Nephron (organoid): ENCODE measurements at regions not wholly inside any gene's neighbourhood (a gene's known extent, or its start where the extent isn't known, plus 50 kb on each side); places are given as distances from the start of the nearest gene placed in this dataset.
A peak's percentile ranks its signal among the peaks of the same experiment; 100 is the strongest.

ENCODE experiments used
- H3K27ac Mint-ChIP-seq, 3 experiments: 2 replicates each; pipeline ENCODE4 v1.8.0; 2020; ENCODE audit warnings: mixed read lengths in 3 of 3, mild to moderate bottlenecking in 2 of 3, moderate library complexity in 1 of 3
- H3K27me3 Mint-ChIP-seq: 2 replicates; pipeline ENCODE4 v1.8.0; 2021; ENCODE audit warnings: low read depth, mild to moderate bottlenecking, moderate library complexity, mixed read lengths
- H3K36me3 Mint-ChIP-seq: 2 replicates; pipeline ENCODE4 v1.8.0; 2020; ENCODE audit warnings: low read depth, mixed read lengths
- H3K4me1 Mint-ChIP-seq: 2 replicates; pipeline ENCODE4 v1.8.0; 2020; ENCODE audit warnings: mixed read lengths
- H3K4me3 Mint-ChIP-seq, 3 experiments: 2 replicates each; pipeline ENCODE4 v1.8.0; 2020; ENCODE audit warnings: mild to moderate bottlenecking in 3 of 3, mixed read lengths in 3 of 3, moderate library complexity in 2 of 3
- H3K9me3 Mint-ChIP-seq: 2 replicates; pipeline ENCODE4 v1.8.0; 2020; ENCODE audit warnings: mixed read lengths
- TF ChIP-seq, protein P1 (sequence below), 3 experiments: fragments of 200-600 bp; sonication (generic); IDR thresholded peaks; one replicate each; pipeline ENCODE4 v1.5.0; 2021; ENCODE audit warnings: antibody characterized with exemption in 3 of 3; ENCODE audit not compliant: unreplicated experiment in 3 of 3

- Mint-ChIP-seq H3K36me3 (no peaks in the 10 kb centered on the region), H3K4me3 (no peak overlapping the region), H3K27me3 (no peaks in the 10 kb centered on the region), H3K9me3 (peaks cover 5% of the 10 kb centered on the region), H3K4me1 (no peaks in the 10 kb centered on the region), H3K27ac (no peak overlapping the region)
- TF ChIP-seq, protein P1, sequence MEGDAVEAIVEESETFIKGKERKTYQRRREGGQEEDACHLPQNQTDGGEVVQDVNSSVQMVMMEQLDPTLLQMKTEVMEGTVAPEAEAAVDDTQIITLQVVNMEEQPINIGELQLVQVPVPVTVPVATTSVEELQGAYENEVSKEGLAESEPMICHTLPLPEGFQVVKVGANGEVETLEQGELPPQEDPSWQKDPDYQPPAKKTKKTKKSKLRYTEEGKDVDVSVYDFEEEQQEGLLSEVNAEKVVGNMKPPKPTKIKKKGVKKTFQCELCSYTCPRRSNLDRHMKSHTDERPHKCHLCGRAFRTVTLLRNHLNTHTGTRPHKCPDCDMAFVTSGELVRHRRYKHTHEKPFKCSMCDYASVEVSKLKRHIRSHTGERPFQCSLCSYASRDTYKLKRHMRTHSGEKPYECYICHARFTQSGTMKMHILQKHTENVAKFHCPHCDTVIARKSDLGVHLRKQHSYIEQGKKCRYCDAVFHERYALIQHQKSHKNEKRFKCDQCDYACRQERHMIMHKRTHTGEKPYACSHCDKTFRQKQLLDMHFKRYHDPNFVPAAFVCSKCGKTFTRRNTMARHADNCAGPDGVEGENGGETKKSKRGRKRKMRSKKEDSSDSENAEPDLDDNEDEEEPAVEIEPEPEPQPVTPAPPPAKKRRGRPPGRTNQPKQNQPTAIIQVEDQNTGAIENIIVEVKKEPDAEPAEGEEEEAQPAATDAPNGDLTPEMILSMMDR (IDR thresholded peaks at IDR 0.05; ENCODE audit: unreplicated experiment in 3 of 3) = no peak
Measured at GRCh38 chr4:117621673-117622072, 412.6 kb upstream of the NDST3 start.

DNA sequence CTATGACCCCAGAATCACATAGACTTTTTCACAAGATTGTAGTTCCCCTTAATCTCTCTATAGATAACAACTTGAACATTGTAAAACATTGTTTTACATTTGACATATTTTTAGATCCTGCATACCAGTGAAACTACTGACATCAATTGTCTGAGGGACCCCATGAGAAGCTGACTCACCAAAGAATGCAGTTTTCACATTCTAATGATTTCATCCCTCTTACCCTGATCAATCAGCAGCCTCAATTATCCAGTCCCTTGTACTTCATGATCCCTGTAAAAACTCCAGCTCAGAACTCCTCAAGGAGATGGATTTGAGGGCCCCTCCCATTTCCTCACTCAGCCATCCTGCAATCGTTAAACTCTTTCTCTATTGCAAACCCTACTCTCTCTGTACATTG is 411.0 kb upstream of the NDST3 start:
- Mint-ChIP-seq H3K27ac (peak overlapping the region in 1 of 3 experiments; percentile 12), H3K4me1 (no peaks in the 10 kb centered on the region), H3K4me3 (no peak overlapping the region), H3K9me3 (peaks cover 5% of the 10 kb centered on the region), H3K27me3 (no peaks in the 10 kb centered on the region), H3K36me3 (no peaks in the 10 kb centered on the region)
- TF ChIP-seq, protein P1 (IDR thresholded peaks at IDR 0.05; ENCODE audit: unreplicated experiment in 3 of 3) = no peak

GRCh38 chr4:117626664-117627063 is 407.6 kb upstream of the NDST3 start:
- Mint-ChIP-seq H3K9me3 (peaks cover 4% of the 10 kb centered on the region), H3K36me3 (no peaks in the 10 kb centered on the region), H3K4me1 (no peaks in the 10 kb centered on the region), H3K27me3 (no peaks in the 10 kb centered on the region), H3K4me3 (no peak overlapping the region), H3K27ac (no peak overlapping the region)
- TF ChIP-seq, protein P1 (IDR thresholded peaks at IDR 0.05; ENCODE audit: unreplicated experiment in 3 of 3) = no peak

DNA sequence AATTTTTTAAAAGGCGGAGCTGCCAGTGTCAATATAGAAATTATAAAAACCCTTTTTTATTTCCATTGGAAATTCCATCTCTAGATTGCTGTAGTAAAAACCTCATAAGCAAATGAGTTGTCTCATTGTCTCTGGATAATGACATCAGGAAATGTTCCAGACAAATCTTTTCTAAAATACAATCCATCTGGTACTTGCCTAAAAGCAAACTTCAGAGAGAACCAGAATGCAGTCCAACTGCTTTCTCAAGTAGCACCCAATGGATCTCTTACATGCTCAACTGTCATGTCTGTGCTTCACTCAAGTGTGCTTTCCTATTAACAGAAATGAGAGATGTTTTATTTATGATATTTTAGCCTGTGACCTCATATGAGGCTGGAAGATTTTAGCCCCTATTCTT is 399.6 kb upstream of the NDST3 start:
- no peak overlapping the region for H3K4me3 Mint-ChIP-seq
- no peaks in the 10 kb centered on the region for H3K27me3 Mint-ChIP-seq
- no peak overlapping the region for H3K27ac Mint-ChIP-seq
- TF ChIP-seq, protein P1 (IDR thresholded peaks at IDR 0.05; ENCODE audit: unreplicated experiment in 3 of 3) = no peak
- H3K9me3 Mint-ChIP-seq = peaks cover 4% of the 10 kb centered on the region
- no peaks in the 10 kb centered on the region for H3K36me3 Mint-ChIP-seq
- no peaks in the 10 kb centered on the region for H3K4me1 Mint-ChIP-seq

GRCh38 chr4:117637347-117637746 is 396.9 kb upstream of the NDST3 start:
- Mint-ChIP-seq H3K9me3 (no peaks in the 10 kb centered on the region), H3K27ac (no peak overlapping the region), H3K27me3 (no peaks in the 10 kb centered on the region), H3K4me1 (no peaks in the 10 kb centered on the region), H3K36me3 (no peaks in the 10 kb centered on the region), H3K4me3 (no peak overlapping the region)
- TF ChIP-seq, protein P1 (IDR thresholded peaks at IDR 0.05; ENCODE audit: unreplicated experiment in 3 of 3) = no peak

DNA sequence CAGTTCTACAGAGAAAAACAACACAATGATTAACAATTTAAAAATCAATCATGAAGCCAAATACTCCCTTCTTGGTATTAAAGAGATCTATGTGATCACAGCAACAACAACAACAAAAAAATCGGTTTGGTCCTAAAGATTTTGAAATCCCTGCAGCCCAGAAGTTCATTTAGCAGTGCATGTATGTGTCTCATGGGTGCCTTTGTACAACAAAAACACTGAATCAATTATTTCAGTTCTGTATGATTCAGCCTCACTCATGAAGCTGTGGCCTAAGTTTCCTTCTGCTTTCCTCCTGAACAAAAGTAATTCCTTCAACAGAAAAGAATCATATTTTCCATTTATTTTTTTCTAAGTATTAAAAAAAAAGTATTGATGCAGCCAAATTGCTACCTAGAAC is 393.4 kb upstream of the NDST3 start:
- Mint-ChIP-seq H3K27ac (no peak overlapping the region), H3K4me1 (no peaks in the 10 kb centered on the region), H3K36me3 (no peaks in the 10 kb centered on the region), H3K9me3 (peaks cover under 1% of the 10 kb centered on the region), H3K27me3 (no peaks in the 10 kb centered on the region), H3K4me3 (no peak overlapping the region)
- TF ChIP-seq, protein P1 (IDR thresholded peaks at IDR 0.05; ENCODE audit: unreplicated experiment in 3 of 3) = no peak
